ENCODE measurements at regions not wholly inside any gene's neighbourhood (a gene's known extent, or its start where the extent isn't known, plus 50 kb on each side); places are given as distances from the start of the nearest gene placed in this dataset.

DNA sequence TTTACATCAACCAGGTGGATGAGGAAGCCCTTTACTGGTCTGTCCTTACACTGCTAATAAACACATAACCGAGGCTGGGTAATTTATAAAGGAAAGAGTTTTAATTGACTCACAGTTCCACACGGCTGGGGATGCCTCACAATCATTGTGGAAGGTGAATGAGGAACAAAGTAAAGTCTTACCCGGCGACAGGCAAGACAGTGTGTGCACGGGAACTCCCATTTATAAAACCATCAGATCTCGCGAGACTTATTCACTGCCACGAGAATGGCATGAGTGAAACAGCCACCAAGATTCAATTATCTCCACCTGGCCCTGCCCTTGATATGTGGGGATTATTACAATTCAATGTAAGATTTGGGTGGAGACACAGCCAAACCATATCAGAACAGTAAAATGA lies 67.3 kb upstream of the GRAMD2B start:
- Histone ChIP-seq H3K27me3 (no peaks in the 10 kb centered on the region), H3K4me1 (peaks cover 13% of the 10 kb centered on the region), H3K9me3 (no peaks in the 10 kb centered on the region), H3K36me3 (no peaks in the 10 kb centered on the region), H3K4me3 (no peak overlapping the region), H3K27ac (no peak overlapping the region)
- TF ChIP-seq, protein P1, sequence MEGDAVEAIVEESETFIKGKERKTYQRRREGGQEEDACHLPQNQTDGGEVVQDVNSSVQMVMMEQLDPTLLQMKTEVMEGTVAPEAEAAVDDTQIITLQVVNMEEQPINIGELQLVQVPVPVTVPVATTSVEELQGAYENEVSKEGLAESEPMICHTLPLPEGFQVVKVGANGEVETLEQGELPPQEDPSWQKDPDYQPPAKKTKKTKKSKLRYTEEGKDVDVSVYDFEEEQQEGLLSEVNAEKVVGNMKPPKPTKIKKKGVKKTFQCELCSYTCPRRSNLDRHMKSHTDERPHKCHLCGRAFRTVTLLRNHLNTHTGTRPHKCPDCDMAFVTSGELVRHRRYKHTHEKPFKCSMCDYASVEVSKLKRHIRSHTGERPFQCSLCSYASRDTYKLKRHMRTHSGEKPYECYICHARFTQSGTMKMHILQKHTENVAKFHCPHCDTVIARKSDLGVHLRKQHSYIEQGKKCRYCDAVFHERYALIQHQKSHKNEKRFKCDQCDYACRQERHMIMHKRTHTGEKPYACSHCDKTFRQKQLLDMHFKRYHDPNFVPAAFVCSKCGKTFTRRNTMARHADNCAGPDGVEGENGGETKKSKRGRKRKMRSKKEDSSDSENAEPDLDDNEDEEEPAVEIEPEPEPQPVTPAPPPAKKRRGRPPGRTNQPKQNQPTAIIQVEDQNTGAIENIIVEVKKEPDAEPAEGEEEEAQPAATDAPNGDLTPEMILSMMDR (IDR thresholded peaks at IDR 0.05) = no peak
- TF ChIP-seq EP300 (IDR thresholded peaks at IDR 0.05) = no peak
- TF ChIP-seq POLR2AphosphoS5 (IDR thresholded peaks at IDR 0.05) = no peak
- TF ChIP-seq POLR2A (IDR thresholded peaks at IDR 0.05) = no peak
- no peak for DNase-seq (ENCODE audit: low spot score in 2 of 2)
- WGBS = 76% methylated on average over 8 of the region's 8 CpGs

DNA sequence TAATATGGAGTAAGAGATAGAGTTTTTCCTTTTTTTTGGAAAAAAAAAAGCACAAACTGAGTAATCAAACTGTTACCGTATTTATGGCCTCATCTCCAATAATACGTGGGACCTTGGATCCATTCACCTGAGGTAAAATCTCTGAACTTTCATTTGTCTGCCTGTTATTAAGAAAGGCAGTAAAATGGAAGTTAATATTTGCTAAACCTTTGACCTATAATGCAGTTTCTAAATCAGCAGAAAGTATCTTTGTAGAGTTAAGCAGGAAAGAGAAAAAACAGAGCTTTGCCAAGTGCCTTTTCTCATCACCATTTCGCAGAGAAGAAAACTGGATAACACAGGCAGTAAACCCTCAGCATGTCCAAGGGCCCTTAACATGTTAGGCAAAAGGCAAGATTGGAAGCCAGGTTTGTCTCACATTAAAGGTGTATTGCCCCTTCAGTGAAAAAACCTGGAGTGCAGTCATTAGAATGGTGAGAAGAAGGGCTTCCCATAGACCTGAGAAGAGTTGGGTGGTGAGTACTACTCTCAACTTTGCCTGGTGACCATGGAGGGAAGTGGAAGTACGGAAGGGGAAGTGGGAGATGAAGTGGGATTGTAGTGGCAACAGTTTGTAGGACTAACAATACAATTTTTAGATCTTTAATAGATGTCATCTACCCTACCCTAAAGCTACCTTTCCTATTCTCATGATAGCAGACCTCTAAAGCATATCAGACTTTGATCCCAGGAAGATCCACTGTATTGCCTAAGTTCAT lies 65.4 kb upstream of the GRAMD2B start:
- no peak for TF ChIP-seq POLR2AphosphoS5 (IDR thresholded peaks at IDR 0.05)
- TF ChIP-seq, protein P1 (IDR thresholded peaks at IDR 0.05) = no peak
- H3K4me3 ChIP-seq = no peak overlapping the region
- H3K4me1 ChIP-seq = peaks cover 13% of the 10 kb centered on the region
- H3K27me3 ChIP-seq = no peaks in the 10 kb centered on the region
- 71% methylated on average over 4 of the region's 4 CpGs for WGBS
- no peaks in the 10 kb centered on the region for H3K36me3 ChIP-seq
- no peak for DNase-seq (ENCODE audit: low spot score in 2 of 2)
- no peak overlapping the region for H3K27ac ChIP-seq
- no peaks in the 10 kb centered on the region for H3K9me3 ChIP-seq

DNA sequence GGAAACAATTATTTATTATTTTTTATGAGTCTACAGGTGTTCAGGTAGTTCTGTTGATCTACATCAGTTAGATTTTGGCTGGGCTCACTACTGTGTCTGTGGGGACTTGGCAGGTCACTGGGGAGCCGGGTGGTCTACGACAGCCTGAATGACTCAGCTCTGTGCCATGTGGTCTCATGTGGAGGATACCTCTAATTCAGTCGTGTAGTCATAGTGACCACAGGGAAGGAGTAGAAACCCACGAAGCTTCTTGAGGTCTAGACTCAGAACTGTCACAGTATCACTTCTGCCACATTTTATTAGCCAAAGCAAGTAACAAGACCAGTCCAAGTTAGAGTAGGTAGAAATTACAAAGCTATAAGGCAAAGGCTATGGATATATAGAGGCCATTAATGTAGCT lies 64.7 kb upstream of the GRAMD2B start:
- 57% methylated on average over 4 of the region's 4 CpGs for WGBS
- no peaks in the 10 kb centered on the region for H3K9me3 ChIP-seq
- H3K4me3 ChIP-seq = no peak overlapping the region

DNA sequence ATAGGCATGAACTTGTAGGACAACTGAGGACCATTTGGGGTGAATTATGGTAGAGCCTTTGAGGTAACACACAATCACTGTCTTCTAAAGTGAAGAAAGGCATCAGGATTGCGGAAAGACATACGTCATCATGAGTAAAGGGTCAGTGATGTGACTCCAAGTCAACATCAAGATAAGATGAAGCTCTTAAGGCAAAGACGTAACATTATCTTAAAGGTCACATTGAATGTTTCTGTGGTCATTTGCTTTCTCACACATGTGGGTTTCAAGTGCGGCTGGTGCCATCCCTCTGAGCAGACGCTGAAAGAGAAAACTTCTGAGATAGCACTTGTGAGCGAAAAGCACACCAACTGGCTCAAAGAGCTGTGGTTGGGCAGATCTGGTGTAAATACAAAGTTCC lies 63.3 kb upstream of the GRAMD2B start:
- no peak for DNase-seq (ENCODE audit: low spot score in 2 of 2)
- no peaks in the 10 kb centered on the region for H3K4me1 ChIP-seq
- no peak overlapping the region for H3K27ac ChIP-seq
- no peaks in the 10 kb centered on the region for H3K9me3 ChIP-seq
- H3K4me3 ChIP-seq = no peak overlapping the region
- 92% methylated on average over 6 of the region's 6 CpGs for WGBS
- no peaks in the 10 kb centered on the region for H3K36me3 ChIP-seq
- no peaks in the 10 kb centered on the region for H3K27me3 ChIP-seq
- TF ChIP-seq, protein P1 (IDR thresholded peaks at IDR 0.05) = no peak
- no peak for TF ChIP-seq EP300 (IDR thresholded peaks at IDR 0.05)
- TF ChIP-seq POLR2A (IDR thresholded peaks at IDR 0.05) = no peak
- no peak for TF ChIP-seq POLR2AphosphoS5 (IDR thresholded peaks at IDR 0.05)

More for the DNA sequence above, 64.7 kb upstream of the GRAMD2B start:
- TF ChIP-seq EP300 (IDR thresholded peaks at IDR 0.05) = no peak
- no peak for TF ChIP-seq POLR2A (IDR thresholded peaks at IDR 0.05)
- TF ChIP-seq POLR2AphosphoS5 (IDR thresholded peaks at IDR 0.05) = no peak
- TF ChIP-seq, protein P1 (IDR thresholded peaks at IDR 0.05) = no peak
- Histone ChIP-seq H3K27me3 (no peaks in the 10 kb centered on the region), H3K4me1 (peaks cover 11% of the 10 kb centered on the region), H3K27ac (no peak overlapping the region), H3K36me3 (no peaks in the 10 kb centered on the region)
- no peak for DNase-seq (ENCODE audit: low spot score in 2 of 2)

DNA sequence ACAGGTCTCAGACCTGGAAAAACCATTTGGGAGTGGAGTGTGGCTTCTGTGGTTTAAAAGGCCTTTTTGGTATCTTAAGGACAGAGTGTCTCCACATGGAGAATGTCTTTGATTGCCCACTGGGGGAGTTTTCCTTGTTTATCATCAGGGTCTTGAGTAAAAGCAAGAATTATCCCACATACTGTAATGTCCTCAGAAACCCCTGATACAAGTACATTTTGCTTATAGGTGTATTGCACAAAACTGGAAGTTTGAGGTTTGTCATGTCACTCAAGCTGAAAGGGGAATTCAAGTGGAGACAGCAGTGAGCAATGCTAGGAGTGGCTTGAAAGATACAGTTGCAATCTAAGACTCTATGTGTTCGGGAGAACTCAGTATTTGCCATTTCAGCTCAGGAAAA lies 62.7 kb upstream of the GRAMD2B start:
- Histone ChIP-seq H3K4me1 (peaks cover 4% of the 10 kb centered on the region), H3K36me3 (no peaks in the 10 kb centered on the region), H3K27ac (no peak overlapping the region), H3K9me3 (no peaks in the 10 kb centered on the region), H3K27me3 (no peaks in the 10 kb centered on the region), H3K4me3 (no peak overlapping the region)
- TF ChIP-seq, protein P1 (IDR thresholded peaks at IDR 0.05) = no peak
- TF ChIP-seq EP300 (IDR thresholded peaks at IDR 0.05) (no peak), POLR2A (IDR thresholded peaks at IDR 0.05) (no peak), POLR2AphosphoS5 (IDR thresholded peaks at IDR 0.05) (no peak)
- WGBS = 71% methylated on average over 1 of the region's 1 CpG
- no peak for DNase-seq (ENCODE audit: low spot score in 2 of 2)

Measured in suprapubic skin (tissue), 4 donors.